K562 (cell line): ENCODE measurements at regions not wholly inside any gene's neighbourhood (a gene's known extent, or its start where the extent isn't known, plus 50 kb on each side); places are given as distances from the start of the nearest gene placed in this dataset.

Experiments used
- ATAC-seq: fragments of 200-7000 bp; cut with Tn5 transposase; 3 replicates; pipeline ENCODE4 v1.9.1; 2020; ENCODE audit warnings: moderate library complexity
- BruUV-seq: library from RNA; stranded (reverse); fragments of 400-500 nt; replicated peaks from 2 replicates; lab custom pipeline; 2021; lab: Mats Ljungman, UMichigan
- CTCF ChIA-PET: fragments of 300-600 bp; formaldehyde crosslinking; extraction: SDS; loops from one replicate; lab custom pipeline; 2021; ENCODE audit warnings: low intra/inter-chr PET ratio; lab: Yijun Ruan, JAX
- POLR2A ChIA-PET: fragments of 300-600, 350-650 bp; sonication (Branson Sonifier 250); formaldehyde crosslinking; extraction: SDS; loops from one replicate; lab custom pipeline; 2021; ENCODE audit warnings: antibody characterized with exemption, inconsistent platforms; lab: Yijun Ruan, JAX
- DNase-seq, 4 experiments: peaks; one replicate each; pipeline versions ENCODE4 v3.0.0 to v3.0.0-alpha.2; 2011 to 2018; ENCODE audit warnings: low spot score in 3 of 4, mixed read lengths in 3 of 4; ENCODE audit errors: extremely low read depth in 1 of 4
- FAIRE-seq: peaks from 2 replicates; lab custom pipeline; 2011; peaks lifted over from hg19 to GRCh38; lab: Jason Lieb, UNC
- H2AFZ ChIP-seq: 2 replicates; pipeline ENCODE4 v1.6.0; 2011; ENCODE audit warnings: low read depth, low read length, control low read depth, inconsistent platforms
- H3K27ac ChIP-seq: fragments of 200-600 bp; 3 replicates; pipeline ENCODE4 v1.8.0; 2011; ENCODE audit warnings: low read depth, mild to moderate bottlenecking, control low read depth, inconsistent platforms, low read length, moderate library complexity, mixed read lengths; ENCODE audit errors: extremely low read depth
- H3K27me3 ChIP-seq, 2 experiments: fragments of 300-600 bp in 1 of 2; 2 replicates in 1 of 2; 3 replicates in 1 of 2; pipeline versions ENCODE4 v1.6.0 to v1.8.0; 2011; ENCODE audit warnings: inconsistent platforms in 2 of 2, low read length in 2 of 2, mild to moderate bottlenecking in 1 of 2, mixed read lengths in 1 of 2, moderate library complexity in 1 of 2; ENCODE audit not compliant: control insufficient read depth in 2 of 2, insufficient read depth in 2 of 2
- H3K36me3 ChIP-seq: fragments of 300-600 bp; 3 replicates; pipeline ENCODE4 v1.8.0; 2011; ENCODE audit warnings: mild to moderate bottlenecking, low read length, inconsistent platforms; ENCODE audit not compliant: control insufficient read depth, insufficient read depth
- H3K4me1 ChIP-seq, 2 experiments: fragments of 200-600 bp in 1 of 2; replicated peaks in 1 of 2; 2 replicates in 1 of 2; 3 replicates in 1 of 2; pipeline versions ENCODE4 v1.5.1 to v1.8.0; 2011; ENCODE audit warnings: inconsistent platforms in 2 of 2, low read length in 2 of 2, mild to moderate bottlenecking in 1 of 2, mixed read lengths in 1 of 2, moderate library complexity in 1 of 2; ENCODE audit not compliant: control insufficient read depth in 2 of 2, insufficient read depth in 2 of 2
- H3K4me2 ChIP-seq: 2 replicates; pipeline ENCODE4 v1.6.1; 2011; ENCODE audit warnings: low read length, control low read depth, inconsistent platforms, mixed read lengths; ENCODE audit not compliant: insufficient read depth
- H3K4me3 ChIP-seq: fragments of 200-600 bp; sonication (generic), shearing (Covaris generic); 2 replicates; pipeline ENCODE4 v1.5.1; 2016; ENCODE audit warnings: control low read depth, inconsistent platforms
- H3K79me2 ChIP-seq: fragments of 200-600 bp; 3 replicates; pipeline ENCODE4 v1.8.0; 2011; ENCODE audit warnings: low read length, inconsistent platforms; ENCODE audit not compliant: control insufficient read depth, insufficient read depth
- H3K9ac ChIP-seq, 2 experiments: 2 replicates each; pipeline versions ENCODE4 v1.6.0 to v1.6.1; 2011; ENCODE audit warnings: low read depth in 2 of 2, low read length in 2 of 2, control low read depth in 1 of 2, inconsistent platforms in 1 of 2, mild to moderate bottlenecking in 1 of 2, mixed read lengths in 1 of 2; ENCODE audit not compliant: insufficient read depth in 1 of 2
- H3K9me1 ChIP-seq: one replicate; pipeline ENCODE4 v1.6.0; 2011; ENCODE audit warnings: inconsistent platforms, mild to moderate bottlenecking, low read length, moderate library complexity; ENCODE audit not compliant: control insufficient read depth, insufficient read depth
- H3K9me3 ChIP-seq: replicated peaks from 2 replicates; pipeline ENCODE4 v1.5.1; 2011; ENCODE audit warnings: low read depth, low read length, inconsistent platforms; ENCODE audit not compliant: control insufficient read depth, insufficient read depth
- H4K20me1 ChIP-seq: replicated peaks from 2 replicates; pipeline ENCODE4 v1.6.1; 2011; ENCODE audit warnings: low read length, inconsistent platforms, mixed read lengths; ENCODE audit not compliant: control insufficient read depth, insufficient read depth
- CCNT2 ChIP-seq: IDR thresholded peaks from 2 replicates; pipeline ENCODE4 v1.6.1; 2011; ENCODE audit warnings: borderline replicate concordance, low read depth, mild to moderate bottlenecking, moderate library complexity, mixed read lengths, low read length; ENCODE audit not compliant: insufficient read length; ENCODE audit errors: extremely low read depth
- DNMT1 ChIP-seq: fragments of 450-650 bp; IDR thresholded peaks from 2 replicates; pipeline ENCODE4 v1.6.1; 2016; ENCODE audit warnings: antibody characterized with exemption, mild to moderate bottlenecking
- FOXK1 ChIP-seq: sonication (generic); formaldehyde crosslinking; IDR thresholded peaks from 2 replicates; pipeline ENCODE4 v1.8.0; 2022; ENCODE audit warnings: missing genetic modification reagents, mild to moderate bottlenecking, borderline replicate concordance
- FOXP1 ChIP-seq: sonication (generic); formaldehyde crosslinking; IDR thresholded peaks from 2 replicates; pipeline ENCODE4 v1.8.0; 2022; ENCODE audit warnings: mild to moderate bottlenecking, missing genetic modification reagents
- PCBP1 ChIP-seq: fragments of 200-400 bp; formaldehyde crosslinking; IDR thresholded peaks from 2 replicates; pipeline ENCODE4 v1.6.1; 2018; ENCODE audit warnings: mild to moderate bottlenecking, low read depth, low read length; ENCODE audit not compliant: poor library complexity, severe bottlenecking
- TFE3 ChIP-seq: fragments of 450-650 bp; formaldehyde crosslinking; IDR thresholded peaks from 2 replicates; pipeline ENCODE4 v1.4.0; 2020; ENCODE audit warnings: mild to moderate bottlenecking, mixed read lengths
- ZNF124 ChIP-seq: sonication (generic); formaldehyde crosslinking; IDR thresholded peaks from 2 replicates; pipeline ENCODE4 v1.8.1; 2022; ENCODE audit warnings: missing genetic modification reagents
- ZNF224 ChIP-seq: sonication (generic); formaldehyde crosslinking; IDR thresholded peaks from 2 replicates; pipeline ENCODE4 v1.8.0; 2022; ENCODE audit warnings: mild to moderate bottlenecking, missing genetic modification reagents
- ZNF316 ChIP-seq: fragments of 450-650 bp; IDR thresholded peaks from 2 replicates; pipeline ENCODE4 v1.6.1; 2016
- ZNF764 ChIP-seq: fragments of 250-450 bp; sonication (Bioruptor Pico); IDR thresholded peaks from 2 replicates; pipeline ENCODE4 v1.4.0; 2020; ENCODE audit warnings: low read depth, mild to moderate bottlenecking, moderate library complexity
- WGBS: fragments of 100-300 bp; shearing (Covaris generic); methylation state at CpG from one replicate; pipeline ENCODE4 v1.1.6; 2016; ENCODE audit warnings: low coverage, mixed read lengths; ENCODE audit not compliant: insufficient coverage; ENCODE audit errors: missing lambda C conversion rate; 5-methylcytosine and 5-hydroxymethylcytosine counted together
- in situ Hi-C: fragments of 300-500 bp; cut with MboI; formaldehyde crosslinking; loops from 4 replicates; pipeline ENCODE4 v1.15.0; 2018; ENCODE audit warnings: inconsistent platforms, mixed read lengths
- intact Hi-C: fragments of 100-400 bp; cut with micrococcal nuclease; formaldehyde crosslinking; loops from 2 replicates; pipeline ENCODE4 v1.14.2; 2022

GRCh38 chr12:126512916-126513913 lies 1448.0 kb downstream of the AACS start:
- H4K20me1 ChIP-seq: no peaks in the 10 kb centered on the region
- CTCF ChIA-PET: no interaction called here
- no peak overlapping the region for H2AFZ ChIP-seq
- H3K79me2 ChIP-seq: no peaks in the 10 kb centered on the region
- no peak for FAIRE-seq
- no peak overlapping the region for H3K4me3 ChIP-seq
- intact Hi-C loops (no loop called here), in situ Hi-C loops (no loop called here)
- H3K27ac ChIP-seq: no peak overlapping the region
- TF ChIP-seq ZNF316 (0 out of 2 replicates have a peak, but pooled peaks have one; percentile 39), ZNF224 (CRISPR knock-in tag) (no peak)
- no peaks in the 10 kb centered on the region for H3K36me3 ChIP-seq
- ATAC-seq: no peak
- H3K4me1 ChIP-seq: no peaks in the 10 kb centered on the region
- no peaks in the 10 kb centered on the region for H3K9me3 ChIP-seq
- H3K4me2 ChIP-seq: no peak overlapping the region
- no peak for DNase-seq
- POLR2A ChIA-PET: no interaction called here
- no peaks in the 10 kb centered on the region for H3K9me1 ChIP-seq
- H3K9ac ChIP-seq: no peak overlapping the region
- no TSS peak for BruUV-seq
- H3K27me3 ChIP-seq: no peaks in the 10 kb centered on the region
- 1% methylated on average over 5 of the region's 5 CpGs for WGBS

- ChIA-PET CTCF (no interaction called here), POLR2A (no interaction called here)
- Histone ChIP-seq H2AFZ (no peak overlapping the region), H3K9me3 (no peaks in the 10 kb centered on the region), H4K20me1 (no peaks in the 10 kb centered on the region), H3K9me1 (no peaks in the 10 kb centered on the region), H3K4me2 (no peak overlapping the region), H3K36me3 (no peaks in the 10 kb centered on the region), H3K4me1 (no peaks in the 10 kb centered on the region), H3K79me2 (no peaks in the 10 kb centered on the region), H3K9ac (no peak overlapping the region), H3K27me3 (no peaks in the 10 kb centered on the region), H3K27ac (no peak overlapping the region), H3K4me3 (no peak overlapping the region)
- intact Hi-C loops (no loop called here), in situ Hi-C loops (no loop called here)
- under 1% methylated on average over 10 of the region's 10 CpGs for WGBS
- no peak for ATAC-seq
- BruUV-seq: no TSS peak
- no peak for DNase-seq
- no peak for FAIRE-seq
- no peak for TF ChIP-seq ZNF124 (CRISPR knock-in tag)
- TF ChIP-seq TFE3 (CRISPR knock-in tag): no peak
- no peak for TF ChIP-seq ZNF764 (CRISPR knock-in tag)
- no peak for TF ChIP-seq FOXK1 (CRISPR knock-in tag)
- TF ChIP-seq DNMT1: no peak
- TF ChIP-seq FOXP1 (CRISPR knock-in tag): no peak
- TF ChIP-seq PCBP1: no peak
- no peak for TF ChIP-seq CCNT2
Measured at GRCh38 chr12:126518596-126519200, 1453.5 kb downstream of the AACS start.
